ENCODE measurements at regions not wholly inside any gene's neighbourhood (a gene's known extent, or its start where the extent isn't known, plus 50 kb on each side); places are given as distances from the start of the nearest gene placed in this dataset.
A peak's percentile ranks its signal among the peaks of the same experiment; 100 is the strongest.
"Not testable (repeated sequence)": the region's sequence is repeated elsewhere in the genome, so short reads cannot be mapped to it uniquely, and the experiment has no call there.

GRCh38 chr6:80522576-80522975 is 416.1 kb downstream of the BCKDHB start:
- peak in 1 of 51 donors; percentile 55 for DNase-seq

DNA sequence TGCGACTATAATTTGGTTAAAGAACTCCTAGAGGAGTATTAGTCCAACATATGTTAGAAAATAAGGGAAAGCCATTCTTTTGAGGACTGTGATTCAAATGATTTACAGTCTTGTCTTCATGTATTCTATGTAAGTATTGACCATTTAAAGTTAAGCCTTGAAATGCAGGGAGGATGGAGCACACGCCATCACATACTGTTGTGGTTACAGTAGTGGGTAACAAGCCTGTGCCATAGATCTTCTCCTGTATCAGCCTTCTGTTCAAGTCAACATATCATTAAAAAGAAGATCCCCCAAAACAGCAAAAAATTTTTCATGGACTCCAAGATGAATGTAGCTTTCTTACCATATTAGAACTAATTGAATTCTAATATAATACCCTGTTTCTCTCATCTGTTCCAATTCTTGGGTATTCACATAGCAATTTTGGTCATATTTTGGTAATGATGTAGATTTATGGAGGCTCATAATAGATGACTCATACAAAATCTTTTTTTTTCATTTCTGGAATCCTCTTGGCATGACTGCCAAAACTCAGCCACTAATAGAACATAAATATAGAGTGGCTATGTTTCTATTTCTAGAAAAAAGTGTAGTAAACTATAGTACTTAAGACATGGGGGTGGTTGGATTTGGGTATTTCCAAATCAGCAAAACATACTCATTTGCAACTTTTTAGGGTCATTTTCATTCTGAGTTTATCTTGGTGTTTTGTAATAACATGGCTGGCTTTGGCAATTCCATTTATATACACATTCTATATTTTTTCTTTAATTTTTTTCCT is 413.5 kb downstream of the BCKDHB start:
- no peak for DNase-seq

DNA sequence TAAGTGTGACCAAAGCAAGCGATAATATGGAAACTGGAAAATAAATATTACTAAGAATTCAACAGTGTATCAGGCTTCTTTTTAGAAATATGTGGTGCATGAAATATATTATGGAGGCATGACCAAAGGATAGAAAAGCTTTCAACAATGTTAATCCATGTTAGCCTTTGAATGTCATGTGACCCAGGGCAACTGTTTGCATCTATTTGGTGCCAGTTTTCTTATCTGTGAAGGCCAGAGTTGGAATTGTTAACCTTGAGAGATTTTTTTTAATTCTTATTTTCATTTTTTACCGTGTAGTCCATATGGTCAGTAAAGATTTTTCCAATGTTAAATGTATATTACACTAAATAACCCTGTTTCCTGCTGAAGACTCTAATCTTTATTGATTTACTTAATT is 411.1 kb downstream of the BCKDHB start:
- no peak for DNase-seq

GRCh38 chr6:80510521-80510920 is 404.1 kb downstream of the BCKDHB start:
- DNase-seq: not testable (repeated sequence)

- DNase-seq: no peak
Measured at GRCh38 chr6:80508885-80509630, 402.6 kb downstream of the BCKDHB start.

GRCh38 chr6:80504882-80505281 is 398.4 kb downstream of the BCKDHB start:
- DNase-seq: no peak

DNA sequence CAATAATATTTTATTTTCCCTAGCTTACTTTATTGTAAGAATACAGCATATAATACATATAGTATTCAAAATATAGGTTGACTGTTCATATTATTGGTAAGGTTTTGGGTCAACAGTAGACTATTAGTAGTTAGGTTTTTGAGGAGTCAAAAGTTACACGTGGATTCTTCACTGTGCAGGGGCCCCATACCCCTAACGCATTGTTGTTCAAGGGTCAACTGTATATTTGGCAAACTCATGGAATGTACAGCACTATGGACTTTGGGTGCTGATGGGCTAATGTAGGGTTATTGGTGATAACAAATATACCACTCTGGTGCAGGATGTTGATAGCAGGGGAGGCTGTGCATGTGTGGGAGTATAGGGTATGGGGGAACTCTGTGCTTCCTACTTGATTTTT is 397.2 kb downstream of the BCKDHB start:
- no peak for DNase-seq

DNA sequence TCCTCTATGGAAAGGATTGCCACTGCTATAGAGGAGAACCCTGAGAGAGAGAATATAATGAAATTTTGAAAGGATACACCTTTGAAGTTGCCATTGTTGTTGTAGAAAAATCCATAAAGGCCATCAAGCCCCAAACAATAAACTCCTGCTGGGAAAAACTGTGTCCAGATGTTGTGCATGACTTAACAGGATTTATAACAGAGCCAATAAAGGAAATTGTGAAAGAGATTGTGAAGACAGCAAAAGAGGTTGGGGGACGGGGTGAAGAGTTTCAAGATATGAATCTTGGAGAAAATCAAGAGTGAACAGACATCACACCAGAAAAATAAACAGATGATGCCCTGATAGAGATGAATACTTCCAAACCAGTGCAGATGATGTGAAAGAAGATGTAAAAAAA is 396.4 kb downstream of the BCKDHB start:
- DNase-seq: no peak

DNA sequence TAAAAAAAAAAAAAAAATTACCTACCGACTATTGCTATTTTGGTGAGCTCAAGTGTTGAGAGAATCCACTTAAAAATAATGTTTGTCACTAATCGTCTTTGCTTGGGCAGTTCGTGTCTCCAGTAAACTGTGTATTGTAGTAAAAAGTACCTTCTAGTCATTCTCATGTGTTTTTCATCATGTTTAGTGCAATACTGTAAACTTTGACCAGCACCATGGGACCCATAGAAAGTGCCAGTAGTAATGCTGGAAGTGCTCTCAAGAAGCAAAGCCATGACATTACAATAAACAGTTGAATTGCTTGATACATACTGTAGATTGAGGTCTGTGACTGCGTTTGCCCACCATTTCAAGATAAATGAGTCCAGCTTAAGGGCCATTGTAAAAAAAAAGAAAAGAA is 395.2 kb downstream of the BCKDHB start:
- DNase-seq: no peak

- DNase-seq: not testable (repeated sequence)
Measured at GRCh38 chr6:80497696-80498486, 391.4 kb downstream of the BCKDHB start.

GRCh38 chr6:80489911-80490635 is 383.6 kb downstream of the BCKDHB start:
- no peak for DNase-seq

GRCh38 chr6:80488190-80488589 is 381.7 kb downstream of the BCKDHB start:
- DNase-seq: no peak

GRCh38 chr6:80485494-80485893 is 379.0 kb downstream of the BCKDHB start:
- DNase-seq: not testable (repeated sequence)

DNA sequence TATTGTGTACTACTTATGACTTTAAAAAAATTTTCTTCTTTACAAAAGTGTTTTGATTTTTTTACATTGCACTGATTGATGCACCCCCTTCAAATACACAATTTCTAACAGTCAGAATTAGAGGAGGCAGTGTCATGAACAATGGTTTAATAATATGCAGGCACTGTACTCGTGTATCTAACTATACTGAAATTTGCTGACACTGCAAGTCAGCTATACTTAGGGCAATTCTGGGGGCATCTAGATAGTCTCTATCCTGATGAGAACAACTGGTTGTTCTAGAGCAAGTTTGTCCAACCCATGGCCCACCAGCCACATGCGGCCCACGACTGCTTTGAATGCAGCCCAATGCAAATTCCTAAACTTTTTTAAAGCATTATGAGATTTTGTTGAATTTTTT is 375.6 kb downstream of the BCKDHB start:
- DNase-seq: no peak

GRCh38 chr6:80480421-80481157 is 374.1 kb downstream of the BCKDHB start:
- no peak for DNase-seq

DNA sequence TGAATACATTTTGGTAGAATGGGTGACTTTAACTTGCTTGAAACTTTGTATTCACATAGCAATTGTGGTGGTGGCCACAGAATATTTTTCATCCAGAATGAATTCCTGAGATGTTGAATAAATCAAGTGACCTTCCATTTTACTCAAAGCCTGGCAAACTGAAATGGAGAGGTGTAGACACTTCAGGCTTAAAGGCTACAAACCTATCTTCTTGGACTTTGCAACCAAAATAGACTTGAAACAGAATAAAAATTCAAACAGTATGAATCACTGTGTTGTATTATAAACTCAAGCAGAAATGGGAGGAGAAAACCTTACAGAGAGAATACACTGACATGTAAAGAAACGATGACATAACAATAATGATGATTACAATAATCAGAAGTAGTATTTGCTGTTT is 371.6 kb downstream of the BCKDHB start:
- DNase-seq: no peak

DNA sequence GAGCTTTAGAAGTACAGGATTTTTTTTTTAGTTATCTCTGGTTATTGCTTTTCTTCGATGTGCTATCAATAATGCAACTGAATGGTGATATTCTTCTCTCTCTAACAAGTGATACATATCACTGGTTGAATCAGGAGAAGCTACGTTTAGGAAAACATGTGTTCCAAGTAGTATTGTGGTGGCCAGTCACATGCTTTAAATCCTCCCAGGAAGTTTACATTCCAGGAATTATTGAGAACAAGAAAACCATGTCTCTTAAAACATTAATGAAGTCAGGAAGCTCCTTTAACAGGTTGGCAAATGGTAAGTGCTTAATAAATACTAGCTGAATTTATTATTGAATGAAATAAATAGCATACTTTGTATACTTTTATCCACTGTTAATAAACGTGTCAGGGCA is 371.1 kb downstream of the BCKDHB start:
- no peak for DNase-seq

- no peak for DNase-seq
Measured at GRCh38 chr6:80472271-80472670, 365.8 kb downstream of the BCKDHB start.

DNA sequence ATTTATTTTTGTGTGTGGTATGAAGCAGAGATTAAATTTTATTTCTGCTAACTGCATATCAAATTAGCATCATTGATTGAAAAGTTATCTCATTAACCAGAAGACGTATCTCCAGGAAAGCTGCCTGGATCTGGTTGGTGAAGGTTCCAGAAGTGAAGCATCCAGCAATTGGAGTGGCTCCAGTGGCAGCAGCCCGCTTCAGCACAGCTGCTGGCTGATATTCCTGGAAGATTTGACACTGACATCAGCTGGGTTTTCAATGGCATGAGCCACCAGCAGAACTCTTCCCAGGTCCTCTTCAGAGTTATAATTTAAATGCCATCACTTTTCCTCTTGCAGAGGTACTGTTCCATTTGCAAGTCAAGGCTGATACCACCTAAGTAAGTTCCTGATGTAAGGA is 363.5 kb downstream of the BCKDHB start:
- no peak for DNase-seq

GRCh38 chr6:80468398-80468797 is 361.9 kb downstream of the BCKDHB start:
- no peak for DNase-seq

DNA sequence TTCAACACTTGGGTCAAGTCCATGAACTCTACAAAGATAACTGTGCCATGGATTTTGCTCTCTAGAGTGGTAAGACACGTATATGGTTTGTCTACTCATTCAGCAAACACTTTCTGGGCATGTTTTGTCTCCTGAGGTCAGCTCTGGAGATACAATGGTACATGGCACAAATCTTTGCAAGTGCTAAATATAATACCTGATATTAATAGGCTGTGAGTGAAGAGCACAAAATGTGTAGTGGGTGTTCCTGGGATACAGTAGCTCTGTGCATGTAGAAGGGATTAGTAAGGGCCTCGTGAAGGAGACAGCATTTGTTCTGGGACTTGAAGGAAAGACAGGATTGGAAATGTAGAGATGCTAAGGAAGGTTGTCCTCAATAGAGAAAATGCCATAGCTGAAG is 360.9 kb downstream of the BCKDHB start:
- DNase-seq: no peak

All from hypothalamus (tissue), 51 donors.